ENCODE measurements at regions not wholly inside any gene's neighbourhood (a gene's known extent, or its start where the extent isn't known, plus 50 kb on each side); places are given as distances from the start of the nearest gene placed in this dataset.

DNA sequence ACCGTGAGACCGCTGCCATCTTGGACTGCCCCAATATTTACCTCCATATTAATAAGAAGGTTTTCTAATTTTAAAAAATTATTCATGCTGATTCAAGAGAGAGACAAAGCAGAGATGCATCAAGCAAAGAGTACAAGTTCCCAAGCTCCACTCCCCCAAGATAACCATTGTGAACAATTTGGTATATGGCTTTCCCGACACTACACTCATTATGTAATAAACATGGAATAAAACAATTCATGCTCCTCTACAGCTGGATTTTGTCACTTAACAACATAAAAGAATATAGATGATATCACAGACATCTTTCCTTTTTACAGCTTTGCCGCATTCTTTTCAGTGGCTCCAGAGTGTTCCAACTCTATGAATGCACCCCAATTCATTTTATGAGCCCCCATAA, 307.6 kb downstream of the FGFR2 start:
- intact Hi-C loops (cut with DNase I) = no loop called here
- Histone ChIP-seq H3K27ac (no peak overlapping the region), H3K36me3 (no peaks in the 10 kb centered on the region), H3K9me3 (no peaks in the 10 kb centered on the region), H3K4me3 (replicated peaks in 1 of 3) (no peak overlapping the region), H3K4me1 (peaks cover 16 to 21% of the 10 kb centered on the region in 2 donors), H3K27me3 (no peaks in the 10 kb centered on the region)
- no peak for DNase-seq
- 94 to 96% methylated on average over 4 of the region's 4 CpGs for whole genome bisulfite sequencing, 2 donors
- TF ChIP-seq, protein P1, sequence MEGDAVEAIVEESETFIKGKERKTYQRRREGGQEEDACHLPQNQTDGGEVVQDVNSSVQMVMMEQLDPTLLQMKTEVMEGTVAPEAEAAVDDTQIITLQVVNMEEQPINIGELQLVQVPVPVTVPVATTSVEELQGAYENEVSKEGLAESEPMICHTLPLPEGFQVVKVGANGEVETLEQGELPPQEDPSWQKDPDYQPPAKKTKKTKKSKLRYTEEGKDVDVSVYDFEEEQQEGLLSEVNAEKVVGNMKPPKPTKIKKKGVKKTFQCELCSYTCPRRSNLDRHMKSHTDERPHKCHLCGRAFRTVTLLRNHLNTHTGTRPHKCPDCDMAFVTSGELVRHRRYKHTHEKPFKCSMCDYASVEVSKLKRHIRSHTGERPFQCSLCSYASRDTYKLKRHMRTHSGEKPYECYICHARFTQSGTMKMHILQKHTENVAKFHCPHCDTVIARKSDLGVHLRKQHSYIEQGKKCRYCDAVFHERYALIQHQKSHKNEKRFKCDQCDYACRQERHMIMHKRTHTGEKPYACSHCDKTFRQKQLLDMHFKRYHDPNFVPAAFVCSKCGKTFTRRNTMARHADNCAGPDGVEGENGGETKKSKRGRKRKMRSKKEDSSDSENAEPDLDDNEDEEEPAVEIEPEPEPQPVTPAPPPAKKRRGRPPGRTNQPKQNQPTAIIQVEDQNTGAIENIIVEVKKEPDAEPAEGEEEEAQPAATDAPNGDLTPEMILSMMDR (IDR thresholded peaks at IDR 0.05) = no peak
- no peak for TF ChIP-seq POLR2A (IDR thresholded peaks at IDR 0.05)

DNA sequence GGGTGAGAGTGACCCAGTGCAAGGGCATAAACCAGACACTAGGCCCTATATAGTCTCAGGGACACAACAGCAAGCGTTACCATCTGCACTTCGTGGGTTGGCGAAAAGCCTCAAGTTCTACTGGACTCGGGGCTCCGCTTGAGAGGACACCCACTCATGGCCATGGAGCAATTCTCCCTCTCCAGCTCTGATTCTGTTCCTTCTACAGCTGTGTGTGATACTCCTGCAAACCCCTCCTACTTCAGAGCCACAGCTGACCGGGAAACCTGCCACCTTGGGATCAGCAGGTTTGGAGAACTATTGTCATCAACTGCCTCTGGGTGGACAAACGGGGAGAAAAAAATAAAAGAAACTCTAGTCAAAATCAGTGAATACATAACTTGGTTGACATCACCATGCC, 306.9 kb downstream of the FGFR2 start:
- WGBS, 2 donors = 62 to 73% methylated on average over 7 of the region's 7 CpGs
- Histone ChIP-seq H3K27ac (no peak overlapping the region), H3K36me3 (no peaks in the 10 kb centered on the region), H3K4me1 (peaks cover 14 to 15% of the 10 kb centered on the region in 2 donors), H3K9me3 (no peaks in the 10 kb centered on the region), H3K4me3 (replicated peaks in 1 of 3) (no peak overlapping the region), H3K27me3 (no peaks in the 10 kb centered on the region)
- intact Hi-C loops (cut with DNase I) = no loop called here
- TF ChIP-seq, protein P1 (IDR thresholded peaks at IDR 0.05) = no peak
- TF ChIP-seq POLR2A (IDR thresholded peaks at IDR 0.05) = no peak
- peak; percentile 51 to 71 for DNase-seq

DNA sequence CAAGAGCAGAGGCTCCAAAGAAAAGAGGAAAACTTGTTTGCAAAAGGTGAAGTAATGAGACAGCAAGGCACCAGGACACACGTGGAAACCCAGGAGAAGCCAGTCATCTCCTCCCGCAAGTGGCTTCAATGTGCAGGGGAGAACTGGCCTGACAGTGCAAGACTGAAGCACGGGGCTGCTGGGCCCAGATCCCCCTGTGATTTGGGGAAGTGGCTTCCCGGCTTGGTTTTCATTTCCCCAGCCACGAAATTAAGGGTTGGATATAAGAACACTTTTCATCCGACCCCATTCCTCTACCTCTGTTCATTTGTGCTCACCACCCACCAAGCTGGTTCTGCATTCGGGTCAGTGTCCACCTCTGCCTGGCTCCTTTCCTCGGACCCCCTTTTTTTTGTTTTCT, 306.4 kb downstream of the FGFR2 start:
- Histone ChIP-seq H3K36me3 (no peaks in the 10 kb centered on the region), H3K4me1 (peaks cover 14 to 15% of the 10 kb centered on the region in 2 donors), H3K9me3 (no peaks in the 10 kb centered on the region), H3K4me3 (replicated peaks in 1 of 3) (no peak overlapping the region), H3K27ac (peak overlapping the region in 1 of 3 donors; percentile 28), H3K27me3 (no peaks in the 10 kb centered on the region)
- DNase-seq = no peak
- TF ChIP-seq, protein P1 (IDR thresholded peaks at IDR 0.05) = no peak
- no peak for TF ChIP-seq POLR2A (IDR thresholded peaks at IDR 0.05)
- 78 to 83% methylated on average over 8 of the region's 8 CpGs for WGBS, 2 donors
- intact Hi-C loops (cut with DNase I) = no loop called here

DNA sequence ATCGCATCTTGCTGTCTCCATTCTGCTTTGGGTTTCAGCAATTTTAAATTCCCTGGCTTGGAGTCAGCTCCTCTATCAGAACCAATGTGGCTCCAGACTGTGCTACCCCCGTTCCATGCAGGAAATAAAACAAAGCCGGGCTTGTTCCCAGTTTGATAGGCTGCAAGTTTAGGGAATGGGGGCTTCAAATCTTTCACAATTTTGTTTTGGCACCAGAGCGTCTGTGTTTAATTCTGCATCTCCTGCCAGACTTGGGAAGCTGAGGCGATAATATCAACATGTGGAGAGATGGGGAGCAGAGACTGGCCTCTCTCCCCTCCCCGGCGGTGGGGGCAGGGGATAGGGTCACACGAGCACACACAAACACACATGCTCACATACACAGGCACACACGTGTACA, 305.9 kb downstream of the FGFR2 start:
- no peaks in the 10 kb centered on the region for H3K36me3 ChIP-seq
- H3K9me3 ChIP-seq = no peaks in the 10 kb centered on the region
- WGBS, 2 donors = 74 to 76% methylated on average over 9 of the region's 9 CpGs
- intact Hi-C loops (cut with DNase I) = no loop called here
- peaks cover 15 to 19% of the 10 kb centered on the region in 2 donors for H3K4me1 ChIP-seq
- no peaks in the 10 kb centered on the region for H3K27me3 ChIP-seq
- no peak overlapping the region for H3K27ac ChIP-seq
- no peak for DNase-seq
- H3K4me3 ChIP-seq (replicated peaks in 1 of 3) = no peak overlapping the region
- no peak for TF ChIP-seq POLR2A (IDR thresholded peaks at IDR 0.05)
- TF ChIP-seq, protein P1 (IDR thresholded peaks at IDR 0.05) = no peak

DNA sequence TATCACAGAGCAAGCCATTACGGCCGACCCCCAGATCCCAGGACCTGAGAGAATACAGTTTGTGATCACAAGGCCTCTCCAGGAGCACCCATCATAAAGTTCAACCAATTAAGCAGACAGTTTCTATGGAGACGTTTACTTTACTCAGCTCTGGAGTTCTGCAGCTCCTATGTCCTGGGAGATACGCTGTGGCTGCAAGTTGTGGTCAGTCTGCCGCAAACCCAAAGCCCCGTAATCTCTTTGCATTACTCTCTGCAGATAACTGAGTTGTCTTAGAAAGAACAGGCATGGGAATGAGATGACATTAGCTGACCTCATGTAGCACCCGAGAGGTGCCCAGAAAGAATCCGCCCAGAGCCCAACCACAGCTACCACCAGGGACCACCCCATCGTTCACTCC, 305.1 kb downstream of the FGFR2 start:
- no peak for DNase-seq
- Histone ChIP-seq H3K4me1 (peaks cover 11 to 19% of the 10 kb centered on the region in 2 donors), H3K9me3 (no peaks in the 10 kb centered on the region), H3K36me3 (no peaks in the 10 kb centered on the region), H3K4me3 (replicated peaks in 1 of 3) (no peak overlapping the region), H3K27ac (no peak overlapping the region), H3K27me3 (no peaks in the 10 kb centered on the region)
- TF ChIP-seq, protein P1 (IDR thresholded peaks at IDR 0.05) = no peak
- TF ChIP-seq POLR2A (IDR thresholded peaks at IDR 0.05) = no peak
- 50 to 57% methylated on average over 9 of the region's 9 CpGs for WGBS, 2 donors
- intact Hi-C loops (cut with DNase I) = no loop called here

Data from thyroid gland (tissue), 4 donors.